H1 (cell line): ENCODE measurements at regions not wholly inside any gene's neighbourhood (a gene's known extent, or its start where the extent isn't known, plus 50 kb on each side); places are given as distances from the start of the nearest gene placed in this dataset.

Experiments
- CTCF ChIA-PET: fragments of 300-600 bp; sonication (Branson Sonifier 250); formaldehyde crosslinking; loops from one replicate; lab custom pipeline; 2021; ENCODE audit not compliant: partially characterized antibody; lab: Charles Lee
- POLR2A ChIA-PET: fragments of 300-600 bp; sonication (Branson Sonifier 250); formaldehyde crosslinking; loops from one replicate; lab custom pipeline; 2021; ENCODE audit warnings: inconsistent platforms; ENCODE audit not compliant: partially characterized antibody; lab: Charles Lee
- DNase-seq, 2 experiments: peaks; one replicate each; pipeline versions ENCODE4 v3.0.0 to v3.0.0-alpha.2; 2010 to 2022; ENCODE audit warnings: low spot score in 2 of 2, low read depth in 1 of 2, mixed read lengths in 1 of 2
- FAIRE-seq: peaks from 2 replicates; lab custom pipeline; 2011; peaks lifted over from hg19 to GRCh38; lab: Jason Lieb, UNC
- H2AFZ ChIP-seq: 2 replicates; pipeline ENCODE4 v1.8.1; 2012; ENCODE audit warnings: low read length, inconsistent platforms
- H2AK5ac ChIP-seq: 2 replicates; pipeline ENCODE4 v1.6.1; 2013; ENCODE audit warnings: low read depth, low read length
- H2BK120ac ChIP-seq: replicated peaks from 2 replicates; pipeline ENCODE3; 2013; ENCODE audit warnings: low read depth, low read length, inconsistent platforms
- H2BK12ac ChIP-seq: 2 replicates; pipeline ENCODE4 v1.6.1; 2013; ENCODE audit warnings: low read depth, low read length
- H2BK15ac ChIP-seq: 2 replicates; pipeline ENCODE4 v1.6.1; 2013; ENCODE audit warnings: low read length
- H2BK20ac ChIP-seq: 2 replicates; pipeline ENCODE4 v1.6.1; 2013; ENCODE audit warnings: low read length
- H2BK5ac ChIP-seq: 2 replicates; pipeline ENCODE4 v1.6.1; 2013; ENCODE audit warnings: low read depth, low read length
- H3K14ac ChIP-seq: 2 replicates; pipeline ENCODE4 v1.6.1; 2013; ENCODE audit warnings: inconsistent platforms; ENCODE audit not compliant: insufficient read length
- H3K18ac ChIP-seq: 2 replicates; pipeline ENCODE4 v1.6.1; 2013; ENCODE audit warnings: low read length; ENCODE audit errors: extremely low read depth
- H3K23ac ChIP-seq: 2 replicates; pipeline ENCODE4 v1.6.1; 2013; ENCODE audit warnings: inconsistent platforms; ENCODE audit not compliant: insufficient read length
- H3K23me2 ChIP-seq: 2 replicates; pipeline ENCODE4 v1.6.1; 2013; ENCODE audit warnings: low read depth, low read length
- H3K27ac ChIP-seq: 2 replicates; pipeline ENCODE4 v1.6.1; 2011; ENCODE audit warnings: low read depth, low read length, inconsistent platforms
- H3K27me3 ChIP-seq, 4 experiments: replicated peaks in 1 of 4; 1 replicate in 1 of 4; 2 replicates in 3 of 4; pipeline versions ENCODE4 v1.6.1 to v1.8.1; 2011 to 2013; ENCODE audit warnings: low read length in 3 of 4, mild to moderate bottlenecking in 3 of 4, inconsistent platforms in 2 of 4, mixed read lengths in 2 of 4, moderate library complexity in 1 of 4; ENCODE audit not compliant: control insufficient read depth in 3 of 4, insufficient read depth in 3 of 4; ENCODE audit errors: extremely low read depth in 1 of 4
- H3K36me3 ChIP-seq, 4 experiments: 2 replicates each; pipeline versions ENCODE4 v1.6.1 to v1.8.1; 2011 to 2013; ENCODE audit warnings: mild to moderate bottlenecking in 4 of 4, low read length in 3 of 4, moderate library complexity in 2 of 4, control low read depth in 1 of 4, inconsistent platforms in 1 of 4; ENCODE audit not compliant: insufficient read depth in 4 of 4, control insufficient read depth in 2 of 4
- H3K4ac ChIP-seq: replicated peaks from 2 replicates; pipeline ENCODE3; 2013; ENCODE audit warnings: low read length, low read depth, mixed read lengths, inconsistent platforms; ENCODE audit not compliant: insufficient read length
- H3K4me1 ChIP-seq, 4 experiments: replicated peaks in 1 of 4; 1 replicate in 1 of 4; 2 replicates in 3 of 4; pipeline versions ENCODE4 v1.6.1 to v1.8.1; 2011 to 2013; ENCODE audit warnings: low read length in 3 of 4, inconsistent platforms in 2 of 4, mixed read lengths in 1 of 4; ENCODE audit not compliant: insufficient read depth in 4 of 4, control insufficient read depth in 3 of 4
- H3K4me2 ChIP-seq, 2 experiments: 2 replicates each; pipeline versions ENCODE4 v1.6.1 to v1.8.1; 2011 to 2013; ENCODE audit warnings: low read depth in 2 of 2, low read length in 2 of 2, control low read depth in 1 of 2, inconsistent platforms in 1 of 2, mild to moderate bottlenecking in 1 of 2; ENCODE audit not compliant: insufficient read depth in 1 of 2
- H3K4me3 ChIP-seq, 4 experiments: fragments of 200-600, 300-600 bp in 1 of 4; sonication (generic), shearing (Covaris generic), sonication (Bioruptor Twin) in 1 of 4; 2 replicates each; pipeline versions ENCODE4 v1.5.1 to v1.8.1; 2011 to 2016; ENCODE audit warnings: low read length in 4 of 4, low read depth in 3 of 4, control low read depth in 2 of 4, inconsistent platforms in 2 of 4, mild to moderate bottlenecking in 2 of 4, mixed read lengths in 1 of 4, moderate library complexity in 1 of 4; ENCODE audit not compliant: insufficient read depth in 2 of 4; ENCODE audit errors: extremely low read depth in 1 of 4
- H3K56ac ChIP-seq: replicated peaks from 2 replicates; pipeline ENCODE3; 2013; ENCODE audit warnings: low read depth, mild to moderate bottlenecking, mixed read lengths, low read length, inconsistent platforms; ENCODE audit not compliant: insufficient read length
- H3K79me1 ChIP-seq: 2 replicates; pipeline ENCODE4 v1.6.1; 2013; ENCODE audit warnings: low read depth, low read length, control low read depth
- H3K79me2 ChIP-seq, 2 experiments: 2 replicates each; pipeline versions ENCODE4 v1.6.1 to v1.8.1; 2012 to 2013; ENCODE audit warnings: low read length in 2 of 2, mild to moderate bottlenecking in 2 of 2, inconsistent platforms in 1 of 2; ENCODE audit not compliant: insufficient read depth in 2 of 2, control insufficient read depth in 1 of 2
- H3K9ac ChIP-seq, 4 experiments: replicated peaks in 1 of 4; 1 replicate in 1 of 4; 2 replicates in 3 of 4; pipeline versions ENCODE4 v1.6.1 to v1.8.1; 2011 to 2013; ENCODE audit warnings: low read depth in 3 of 4, low read length in 3 of 4, control low read depth in 2 of 4, mild to moderate bottlenecking in 2 of 4, moderate library complexity in 2 of 4, inconsistent platforms in 1 of 4; ENCODE audit errors: extremely low read depth in 1 of 4
- H3K9me3 ChIP-seq, 2 experiments: 2 replicates each; pipeline versions ENCODE4 v1.6.1 to v1.8.1; 2012 to 2013; ENCODE audit warnings: mild to moderate bottlenecking in 2 of 2, moderate library complexity in 2 of 2, control low read depth in 1 of 2, inconsistent platforms in 1 of 2, low read depth in 1 of 2, low read length in 1 of 2, mixed read lengths in 1 of 2; ENCODE audit not compliant: insufficient read depth in 2 of 2
- H4K20me1 ChIP-seq, 2 experiments: replicated peaks in 1 of 2; 2 replicates each; pipeline versions ENCODE3 to v1.8.1; 2011 to 2013; ENCODE audit warnings: inconsistent platforms in 2 of 2, low read length in 2 of 2, mild to moderate bottlenecking in 1 of 2; ENCODE audit not compliant: insufficient read depth in 2 of 2, control insufficient read depth in 1 of 2
- H4K5ac ChIP-seq: 2 replicates; pipeline ENCODE4 v1.6.1; 2013; ENCODE audit warnings: low read length, low read depth, mixed read lengths, inconsistent platforms; ENCODE audit not compliant: insufficient read length
- H4K8ac ChIP-seq: 2 replicates; pipeline ENCODE4 v1.8.0; 2013; ENCODE audit warnings: mild to moderate bottlenecking, moderate library complexity, low read length, inconsistent platforms; ENCODE audit not compliant: insufficient read depth; ENCODE audit errors: extremely low read depth
- H4K91ac ChIP-seq: replicated peaks from 2 replicates; pipeline ENCODE3; 2013; ENCODE audit warnings: low read length, mixed read lengths, inconsistent platforms; ENCODE audit not compliant: insufficient read length
- HDAC6 ChIP-seq: IDR thresholded peaks from one replicate; pipeline ENCODE4 v1.7.1; 2012; ENCODE audit warnings: low read depth, mild to moderate bottlenecking, inconsistent platforms, low read length, moderate library complexity
- KDM1A ChIP-seq: fragments of 200-600, 300-600 bp; sonication (generic); IDR thresholded peaks from 2 replicates; pipeline ENCODE4 v1.7.1; 2016; ENCODE audit warnings: mild to moderate bottlenecking, low read length, borderline replicate concordance
- RAD21 ChIP-seq, 2 experiments: IDR thresholded peaks in 1 of 2; conservative IDR thresholded peaks in 1 of 2; 2 replicates each; pipeline ENCODE4 v1.6.1; 2011; ENCODE audit warnings: low read depth in 2 of 2, low read length in 2 of 2, improper control_type of control experiment in 1 of 2, inconsistent platforms in 1 of 2, mild to moderate bottlenecking in 1 of 2, moderate library complexity in 1 of 2
- RBBP5 ChIP-seq: IDR thresholded peaks from 2 replicates; pipeline ENCODE4 v1.7.1; 2012; ENCODE audit warnings: low read depth, mild to moderate bottlenecking, inconsistent platforms, low read length, moderate library complexity, borderline replicate concordance
- WGBS, 2 experiments: shearing (Covaris generic) in 1 of 2; methylation state at CpG; one replicate each; pipeline versions ENCODE4 v1.1.6 to v1.1.7; 2013 to 2015; ENCODE audit warnings: low lambda C conversion rate in 2 of 2, mixed read lengths in 2 of 2, inconsistent platforms in 1 of 2, low coverage in 1 of 2, missing lambda C conversion rate in 1 of 2; ENCODE audit not compliant: insufficient replicate concordance in 2 of 2, insufficient coverage in 1 of 2, insufficient read length in 1 of 2; ENCODE audit errors: extremely low coverage in 1 of 2, missing lambda C conversion rate in 1 of 2; 5-methylcytosine and 5-hydroxymethylcytosine counted together

- no peak for DNase-seq
- Histone ChIP-seq H2BK12ac (no peak overlapping the region), H3K4me3 (no peak overlapping the region), H4K5ac (no peak overlapping the region), H3K36me3 (no peaks in the 10 kb centered on the region), H4K91ac (no peak overlapping the region), H4K8ac (no peak overlapping the region), H3K27me3 (no peaks in the 10 kb centered on the region), H3K9ac (no peak overlapping the region), H2AK5ac (no peak overlapping the region), H3K4me2 (no peak overlapping the region), H3K9me3 (no peaks in the 10 kb centered on the region), H3K56ac (no peak overlapping the region), H2BK5ac (no peak overlapping the region), H3K23ac (no peak overlapping the region), H3K14ac (no peak overlapping the region), H3K18ac (no peak overlapping the region), H4K20me1 (no peaks in the 10 kb centered on the region), H3K4ac (no peak overlapping the region), H3K79me2 (no peaks in the 10 kb centered on the region), H2BK15ac (no peak overlapping the region), H3K4me1 (no peaks in the 10 kb centered on the region), H2BK120ac (no peak overlapping the region), H2BK20ac (no peak overlapping the region), H3K27ac (no peak overlapping the region), H3K79me1 (no peaks in the 10 kb centered on the region), H2AFZ (no peak overlapping the region), H3K23me2 (no peaks in the 10 kb centered on the region)
- CTCF ChIA-PET: no interaction called here
- FAIRE-seq: no peak
- TF ChIP-seq RAD21 (IDR thresholded peaks at IDR 0.05 in 1 of 2, conservative IDR thresholded peaks at IDR 0.05 in 1 of 2; ENCODE audit: low read depth in 2 of 2, low read length in 2 of 2) (peak; percentile 12 to 17; a peak in 1 of 4 replicates), KDM1A (no peak), RBBP5 (no peak), HDAC6 (no peak)
- POLR2A ChIA-PET: no interaction called here
- 76% methylated on average over 4 of the region's 4 CpGs; no CpG with 5 or more reads in 1 of the 2 experiments for WGBS, 2 experiments
Observed at GRCh38 chr2:183696028-183696427, 571.8 kb downstream of the NUP35 start.
